ENCODE measurements at regions not wholly inside any gene's neighbourhood (a gene's known extent, or its start where the extent isn't known, plus 50 kb on each side); places are given as distances from the start of the nearest gene placed in this dataset.

DNA sequence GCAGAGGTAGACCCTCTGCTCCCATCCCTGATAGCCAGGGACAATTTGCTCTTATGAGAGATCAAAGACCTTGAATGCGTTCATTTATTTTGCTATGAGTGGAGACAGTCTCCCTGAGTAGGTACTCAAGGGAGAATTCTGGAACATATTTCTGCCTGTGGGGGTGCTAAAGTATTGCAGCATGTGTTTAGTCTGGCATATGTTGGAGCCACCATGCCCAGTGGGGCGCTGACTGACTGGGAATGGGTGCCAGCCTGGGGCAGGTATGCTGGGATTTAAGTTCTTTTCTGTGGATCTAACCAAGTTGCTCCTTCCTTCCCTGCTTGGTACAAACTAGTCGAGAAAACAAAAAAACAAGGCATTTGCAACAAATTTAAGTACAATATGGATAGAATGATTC, 99.1 kb downstream of the JCAD start:
- TF ChIP-seq, protein P1, sequence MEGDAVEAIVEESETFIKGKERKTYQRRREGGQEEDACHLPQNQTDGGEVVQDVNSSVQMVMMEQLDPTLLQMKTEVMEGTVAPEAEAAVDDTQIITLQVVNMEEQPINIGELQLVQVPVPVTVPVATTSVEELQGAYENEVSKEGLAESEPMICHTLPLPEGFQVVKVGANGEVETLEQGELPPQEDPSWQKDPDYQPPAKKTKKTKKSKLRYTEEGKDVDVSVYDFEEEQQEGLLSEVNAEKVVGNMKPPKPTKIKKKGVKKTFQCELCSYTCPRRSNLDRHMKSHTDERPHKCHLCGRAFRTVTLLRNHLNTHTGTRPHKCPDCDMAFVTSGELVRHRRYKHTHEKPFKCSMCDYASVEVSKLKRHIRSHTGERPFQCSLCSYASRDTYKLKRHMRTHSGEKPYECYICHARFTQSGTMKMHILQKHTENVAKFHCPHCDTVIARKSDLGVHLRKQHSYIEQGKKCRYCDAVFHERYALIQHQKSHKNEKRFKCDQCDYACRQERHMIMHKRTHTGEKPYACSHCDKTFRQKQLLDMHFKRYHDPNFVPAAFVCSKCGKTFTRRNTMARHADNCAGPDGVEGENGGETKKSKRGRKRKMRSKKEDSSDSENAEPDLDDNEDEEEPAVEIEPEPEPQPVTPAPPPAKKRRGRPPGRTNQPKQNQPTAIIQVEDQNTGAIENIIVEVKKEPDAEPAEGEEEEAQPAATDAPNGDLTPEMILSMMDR (IDR thresholded peaks at IDR 0.05), result no peak
- no peak for TF ChIP-seq POLR2A (IDR thresholded peaks at IDR 0.05)
